HG03439 (cell line): ENCODE measurements at regions not wholly inside any gene's neighbourhood (a gene's known extent, or its start where the extent isn't known, plus 50 kb on each side); places are given as distances from the start of the nearest gene placed in this dataset.

Experiments used
- ATAC-seq: cut with Tn5 transposase; IDR thresholded peaks from one replicate; pipeline ENCODE4 v1.9.1; 2021; ENCODE audit warnings: mild to moderate bottlenecking, moderate library complexity; ENCODE audit not compliant: unreplicated experiment

GRCh38 chr4:96093563-96093962, 253.7 kb downstream of the PDHA2 start:
- no peak for ATAC-seq

GRCh38 chr4:96094183-96094582, 254.3 kb downstream of the PDHA2 start:
- no peak for ATAC-seq

GRCh38 chr4:96097040-96097607, 257.2 kb downstream of the PDHA2 start:
- ATAC-seq: no peak

- ATAC-seq: no peak
Measured at GRCh38 chr4:96097693-96098092, 257.8 kb downstream of the PDHA2 start.

GRCh38 chr4:96099031-96099430, 259.1 kb downstream of the PDHA2 start:
- ATAC-seq: no peak

- ATAC-seq: no peak
Measured at GRCh38 chr4:96102541-96103026, 262.7 kb downstream of the PDHA2 start.

- ATAC-seq: no peak
Measured at GRCh38 chr4:96103086-96103485, 263.2 kb downstream of the PDHA2 start.

- ATAC-seq: no peak
Measured at GRCh38 chr4:96108146-96108545, 268.3 kb downstream of the PDHA2 start.

- no peak for ATAC-seq
Measured at GRCh38 chr4:96112631-96113030, 272.7 kb downstream of the PDHA2 start.

GRCh38 chr4:96120206-96120605, 280.3 kb downstream of the PDHA2 start:
- ATAC-seq: no peak

- ATAC-seq: no peak
Measured at GRCh38 chr4:96126227-96126626, 286.3 kb downstream of the PDHA2 start.

- no peak for ATAC-seq
Measured at GRCh38 chr4:96131186-96131585, 291.3 kb downstream of the PDHA2 start.

GRCh38 chr4:96134806-96135205, 294.9 kb downstream of the PDHA2 start:
- no peak for ATAC-seq

- ATAC-seq: no peak
Measured at GRCh38 chr4:96136056-96136455, 296.2 kb downstream of the PDHA2 start.

- ATAC-seq: no peak
Measured at GRCh38 chr4:96139251-96139929, 299.5 kb downstream of the PDHA2 start.

- ATAC-seq: no peak
Measured at GRCh38 chr4:96145601-96146000, 305.7 kb downstream of the PDHA2 start.

GRCh38 chr4:96146686-96147085, 306.8 kb downstream of the PDHA2 start:
- ATAC-seq: no peak

- ATAC-seq: no peak
Measured at GRCh38 chr4:96149894-96150293, 310.0 kb downstream of the PDHA2 start.

GRCh38 chr4:96150466-96150865, 310.6 kb downstream of the PDHA2 start:
- ATAC-seq: no peak

- ATAC-seq: no peak
Measured at GRCh38 chr4:96152824-96153223, 312.9 kb downstream of the PDHA2 start.

- ATAC-seq: no peak
Measured at GRCh38 chr4:96154676-96155075, 314.8 kb downstream of the PDHA2 start.

- no peak for ATAC-seq
Measured at GRCh38 chr4:96162636-96163035, 322.7 kb downstream of the PDHA2 start.
